IMR-90 (cell line): ENCODE measurements at regions not wholly inside any gene's neighbourhood (a gene's known extent, or its start where the extent isn't known, plus 50 kb on each side); places are given as distances from the start of the nearest gene placed in this dataset.

Experiments used
- ATAC-seq: fragments of 200-7000 bp; cut with Tn5 transposase; 2 replicates; pipeline ENCODE4 v1.9.1; 2020; ENCODE audit warnings: low read depth, mild to moderate bottlenecking, moderate library complexity
- BruUV-seq: library from RNA; stranded (reverse); fragments of 400-500 nt; replicated peaks from 2 replicates; lab custom pipeline; 2021; lab: Mats Ljungman, UMichigan
- CTCF ChIA-PET: fragments of 300-600 bp; formaldehyde crosslinking; extraction: SDS; loops from one replicate; lab custom pipeline; 2021; ENCODE audit warnings: antibody characterized with exemption; lab: Yijun Ruan, JAX
- POLR2A ChIA-PET: fragments of 300-600 bp; sonication (Branson Sonifier 250); formaldehyde crosslinking; loops from one replicate; lab custom pipeline; 2022; ENCODE audit warnings: antibody characterized with exemption; ENCODE audit not compliant: unreplicated experiment; lab: Charles Lee
- DNase-seq: peaks from one replicate; pipeline ENCODE4 v3.0.0; 2013
- H2AFZ ChIP-seq: replicated peaks from 2 replicates; pipeline ENCODE3; 2013; ENCODE audit warnings: low read length, mild to moderate bottlenecking; ENCODE audit not compliant: poor library complexity
- H2AK5ac ChIP-seq: 2 replicates; pipeline ENCODE4 v1.6.1; 2013; ENCODE audit warnings: low read depth, low read length, inconsistent platforms
- H2AK9ac ChIP-seq: replicated peaks from 2 replicates; pipeline ENCODE3; 2013; ENCODE audit warnings: mild to moderate bottlenecking, low read depth, low read length, moderate library complexity; ENCODE audit not compliant: poor library complexity
- H2BK120ac ChIP-seq: 2 replicates; pipeline ENCODE4 v1.6.1; 2013; ENCODE audit warnings: low read depth, low read length, inconsistent platforms
- H2BK15ac ChIP-seq: 3 replicates; pipeline ENCODE4 v1.6.1; 2013; ENCODE audit warnings: low read depth, low read length, inconsistent platforms
- H2BK20ac ChIP-seq: 2 replicates; pipeline ENCODE4 v1.6.1; 2013; ENCODE audit warnings: low read depth, mild to moderate bottlenecking, inconsistent platforms, low read length, moderate library complexity
- H2BK5ac ChIP-seq: 2 replicates; pipeline ENCODE4 v1.6.1; 2013; ENCODE audit warnings: mild to moderate bottlenecking, low read depth, low read length, inconsistent platforms; ENCODE audit not compliant: poor library complexity, severe bottlenecking
- H3K14ac ChIP-seq: replicated peaks from 2 replicates; pipeline ENCODE4 v1.6.1; 2013; ENCODE audit warnings: low read depth, low read length, inconsistent platforms
- H3K18ac ChIP-seq: 2 replicates; pipeline ENCODE4 v1.6.1; 2013; ENCODE audit warnings: low read depth, low read length, control low read depth
- H3K23ac ChIP-seq: 2 replicates; pipeline ENCODE4 v1.6.1; 2013; ENCODE audit warnings: low read depth, low read length, inconsistent platforms
- H3K27ac ChIP-seq: 2 replicates; pipeline ENCODE4 v1.5.1; 2013; ENCODE audit warnings: mild to moderate bottlenecking, control low read depth, low read length; ENCODE audit not compliant: insufficient read depth
- H3K27me3 ChIP-seq: 2 replicates; pipeline ENCODE4 v1.6.1; 2013; ENCODE audit warnings: low read length; ENCODE audit not compliant: control insufficient read depth, insufficient read depth
- H3K36me3 ChIP-seq: 2 replicates; pipeline ENCODE4 v1.6.1; 2013; ENCODE audit warnings: low read length, mixed read lengths; ENCODE audit not compliant: control insufficient read depth, insufficient read depth
- H3K4ac ChIP-seq: 2 replicates; pipeline ENCODE4 v1.6.1; 2013; ENCODE audit warnings: low read depth, low read length, inconsistent platforms
- H3K4me1 ChIP-seq: 2 replicates; pipeline ENCODE4 v1.6.1; 2013; ENCODE audit warnings: low read length, mixed read lengths; ENCODE audit not compliant: control insufficient read depth, insufficient read depth
- H3K4me2 ChIP-seq: 2 replicates; pipeline ENCODE4 v1.6.1; 2013; ENCODE audit warnings: low read depth, mild to moderate bottlenecking, control low read depth, low read length, moderate library complexity
- H3K4me3 ChIP-seq: 2 replicates; pipeline ENCODE4 v1.5.1; 2013; ENCODE audit warnings: low read depth, mild to moderate bottlenecking, control low read depth, low read length, moderate library complexity; ENCODE audit not compliant: insufficient read depth
- H3K56ac ChIP-seq: 2 replicates; pipeline ENCODE4 v1.6.1; 2013; ENCODE audit warnings: low read length, inconsistent platforms; ENCODE audit not compliant: insufficient read depth; ENCODE audit errors: extremely low read depth
- H3K79me1 ChIP-seq, 2 experiments: 2 replicates each; pipeline ENCODE4 v1.6.1; 2013; ENCODE audit warnings: low read length in 2 of 2, inconsistent platforms in 1 of 2, low read depth in 1 of 2
- H3K9ac ChIP-seq: 2 replicates; pipeline ENCODE4 v1.6.1; 2013; ENCODE audit warnings: low read depth, low read length, control low read depth
- H3K9me1 ChIP-seq: 2 replicates; pipeline ENCODE4 v1.6.1; 2013; ENCODE audit warnings: low read length, inconsistent platforms; ENCODE audit not compliant: insufficient read depth
- H3K9me3 ChIP-seq: 2 replicates; pipeline ENCODE4 v1.6.1; 2013; ENCODE audit warnings: low read length; ENCODE audit not compliant: control insufficient read depth, insufficient read depth
- H4K20me1 ChIP-seq: 2 replicates; pipeline ENCODE4 v1.6.1; 2013; ENCODE audit warnings: low read length, inconsistent platforms; ENCODE audit not compliant: insufficient read depth
- H4K5ac ChIP-seq: 2 replicates; pipeline ENCODE4 v1.6.1; 2013; ENCODE audit warnings: mild to moderate bottlenecking, low read depth, low read length, control low read depth
- H4K8ac ChIP-seq, 2 experiments: 2 replicates each; pipeline ENCODE4 v1.6.1; 2013; ENCODE audit warnings: low read depth in 2 of 2, low read length in 2 of 2, control low read depth in 1 of 2, inconsistent platforms in 1 of 2
- H4K91ac ChIP-seq: 2 replicates; pipeline ENCODE4 v1.6.1; 2013; ENCODE audit warnings: low read depth, low read length, inconsistent platforms; ENCODE audit not compliant: insufficient read depth
- CEBPB ChIP-seq: IDR thresholded peaks from 2 replicates; pipeline ENCODE4 v1.6.1; 2012; ENCODE audit warnings: low read depth, low read length, improper control_type of control experiment
- NFE2L2 ChIP-seq: fragments of 150-350 bp; IDR thresholded peaks from 2 replicates; pipeline ENCODE4 v1.6.1; 2016; ENCODE audit warnings: low read depth, mild to moderate bottlenecking, low read length
- RFX5 ChIP-seq: IDR thresholded peaks from 2 replicates; pipeline ENCODE4 v1.8.0; 2012; ENCODE audit warnings: low read depth, mild to moderate bottlenecking, low read length, moderate library complexity
- WGBS, 2 experiments: methylation state at CpG; one replicate each; pipeline versions ENCODE4 v1.1.5 to v1.1.7; 2013; ENCODE audit warnings: missing lambda C conversion rate in 2 of 2; ENCODE audit not compliant: insufficient read length in 1 of 2; ENCODE audit errors: extremely low coverage in 2 of 2; 5-methylcytosine and 5-hydroxymethylcytosine counted together
- dilution Hi-C: fragments of 300-500 bp; cut with HindIII; formaldehyde crosslinking; loops from one replicate; pipeline ENCODE4 v1.14.3; 2018; ENCODE audit warnings: low sequenced_read_pairs; ENCODE audit not compliant: unreplicated experiment
- in situ Hi-C: fragments of 300-500 bp; cut with MboI; formaldehyde crosslinking; loops from 3 replicates; pipeline ENCODE4 v1.14.3; 2019; ENCODE audit warnings: low sequenced_read_pairs, inconsistent platforms, mixed read lengths
- intact Hi-C: fragments of 100-400 bp; cut with micrococcal nuclease; formaldehyde crosslinking; loops from 2 replicates; pipeline ENCODE4 v1.10.0; 2022

DNA sequence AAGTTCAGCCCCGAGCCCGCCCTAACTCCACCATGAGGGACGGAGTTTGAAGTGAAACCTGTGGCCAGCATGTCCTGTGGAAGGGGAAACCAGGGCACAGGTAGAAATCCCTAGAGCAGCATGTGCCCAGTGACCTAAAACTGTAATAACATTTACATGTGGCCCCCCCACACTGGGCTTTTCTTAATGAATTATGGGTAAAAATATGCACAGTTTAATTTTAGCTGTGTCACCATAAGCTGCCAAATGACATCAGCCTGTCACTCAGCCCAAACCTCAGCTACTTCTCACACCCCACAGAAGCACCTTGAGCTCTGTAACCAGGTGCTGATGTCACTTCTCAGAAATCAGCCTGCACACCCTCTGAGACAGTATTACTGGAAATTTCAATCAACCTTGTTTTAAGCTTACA lies 50.0 kb upstream of the SLC19A1 start:
- H3K9ac ChIP-seq: no peak overlapping the region
- no TSS peak for BruUV-seq
- no peak overlapping the region for H3K27ac ChIP-seq
- H3K9me1 ChIP-seq: peaks cover 9% of the 10 kb centered on the region
- no peaks in the 10 kb centered on the region for H3K4me1 ChIP-seq
- H3K27me3 ChIP-seq: peaks cover 49% of the 10 kb centered on the region
- in situ Hi-C loops: no loop called here
- ATAC-seq: no peak
- ChIA-PET POLR2A (no interaction called here), CTCF (interaction anchor here (1.4 kb wide), 1 partner anchor 36 kb away, joined by 6 read pairs; no protein-coding TSS in a partner anchor)
- no peak overlapping the region for H3K14ac ChIP-seq
- no peak for DNase-seq
- no peak overlapping the region for H3K4me2 ChIP-seq
- no peak overlapping the region for H3K18ac ChIP-seq
- TF ChIP-seq RFX5 (no peak), CEBPB (no peak), NFE2L2 (no peak)
- no peak overlapping the region for H2AK5ac ChIP-seq
- no peak overlapping the region for H2BK20ac ChIP-seq
- H3K79me1 ChIP-seq: no peaks in the 10 kb centered on the region
- H4K5ac ChIP-seq: no peak overlapping the region
- H3K36me3 ChIP-seq: no peaks in the 10 kb centered on the region
- no peak overlapping the region for H4K8ac ChIP-seq
- no peak overlapping the region for H3K4ac ChIP-seq
- H3K9me3 ChIP-seq: peaks cover 17% of the 10 kb centered on the region
- dilution Hi-C loops: no loop called here
- H2AK9ac ChIP-seq: no peak overlapping the region
- H3K56ac ChIP-seq: no peak overlapping the region
- no peak overlapping the region for H3K23ac ChIP-seq
- no peak overlapping the region for H2BK5ac ChIP-seq
- no peak overlapping the region for H3K4me3 ChIP-seq
- no CpG with 5 or more reads among the region's 3 CpGs for WGBS, 2 experiments
- intact Hi-C loops: no loop called here
- H4K20me1 ChIP-seq: peaks cover 6% of the 10 kb centered on the region; the same call in 1 of the 2 replicates
- no peak overlapping the region for H4K91ac ChIP-seq
- no peak overlapping the region for H2AFZ ChIP-seq
- H2BK15ac ChIP-seq: no peak overlapping the region
- no peak overlapping the region for H2BK120ac ChIP-seq
